ENCODE measurements at regions not wholly inside any gene's neighbourhood (a gene's known extent, or its start where the extent isn't known, plus 50 kb on each side); places are given as distances from the start of the nearest gene placed in this dataset.

DNA sequence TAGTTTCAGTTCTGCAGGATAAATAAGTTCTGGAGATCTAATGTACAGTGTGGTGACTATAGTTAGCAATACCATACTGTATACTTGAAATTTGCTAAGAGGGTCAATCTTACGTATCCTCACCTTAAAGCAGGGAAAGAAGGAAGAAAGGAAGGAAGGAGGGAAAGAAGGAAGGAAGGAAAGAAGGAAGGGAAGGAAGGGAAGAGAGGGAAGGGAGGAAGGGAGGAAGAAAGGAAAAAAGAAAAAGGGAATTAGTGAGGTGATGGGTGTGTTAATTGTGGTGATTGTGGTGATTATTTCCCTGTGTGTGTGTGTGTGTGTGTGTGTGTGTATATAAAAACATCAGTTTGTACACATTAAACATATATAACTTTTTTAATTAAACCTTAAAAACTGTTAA lies 242.6 kb upstream of the MSX2 start:
- Histone ChIP-seq H3K4me3 (replicated peaks; ENCODE audit: insufficient read depth, low read length) (no peak overlapping the region), H3K27me3 (ENCODE audit: insufficient read depth, poor library complexity, severe bottlenecking) (no peaks in the 10 kb centered on the region), H3K27ac (replicated peaks) (no peak overlapping the region)
- TF ChIP-seq, protein P1, sequence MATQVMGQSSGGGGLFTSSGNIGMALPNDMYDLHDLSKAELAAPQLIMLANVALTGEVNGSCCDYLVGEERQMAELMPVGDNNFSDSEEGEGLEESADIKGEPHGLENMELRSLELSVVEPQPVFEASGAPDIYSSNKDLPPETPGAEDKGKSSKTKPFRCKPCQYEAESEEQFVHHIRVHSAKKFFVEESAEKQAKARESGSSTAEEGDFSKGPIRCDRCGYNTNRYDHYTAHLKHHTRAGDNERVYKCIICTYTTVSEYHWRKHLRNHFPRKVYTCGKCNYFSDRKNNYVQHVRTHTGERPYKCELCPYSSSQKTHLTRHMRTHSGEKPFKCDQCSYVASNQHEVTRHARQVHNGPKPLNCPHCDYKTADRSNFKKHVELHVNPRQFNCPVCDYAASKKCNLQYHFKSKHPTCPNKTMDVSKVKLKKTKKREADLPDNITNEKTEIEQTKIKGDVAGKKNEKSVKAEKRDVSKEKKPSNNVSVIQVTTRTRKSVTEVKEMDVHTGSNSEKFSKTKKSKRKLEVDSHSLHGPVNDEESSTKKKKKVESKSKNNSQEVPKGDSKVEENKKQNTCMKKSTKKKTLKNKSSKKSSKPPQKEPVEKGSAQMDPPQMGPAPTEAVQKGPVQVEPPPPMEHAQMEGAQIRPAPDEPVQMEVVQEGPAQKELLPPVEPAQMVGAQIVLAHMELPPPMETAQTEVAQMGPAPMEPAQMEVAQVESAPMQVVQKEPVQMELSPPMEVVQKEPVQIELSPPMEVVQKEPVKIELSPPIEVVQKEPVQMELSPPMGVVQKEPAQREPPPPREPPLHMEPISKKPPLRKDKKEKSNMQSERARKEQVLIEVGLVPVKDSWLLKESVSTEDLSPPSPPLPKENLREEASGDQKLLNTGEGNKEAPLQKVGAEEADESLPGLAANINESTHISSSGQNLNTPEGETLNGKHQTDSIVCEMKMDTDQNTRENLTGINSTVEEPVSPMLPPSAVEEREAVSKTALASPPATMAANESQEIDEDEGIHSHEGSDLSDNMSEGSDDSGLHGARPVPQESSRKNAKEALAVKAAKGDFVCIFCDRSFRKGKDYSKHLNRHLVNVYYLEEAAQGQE (IDR thresholded peaks at IDR 0.05; ENCODE audit: insufficient replicate concordance, low read depth): no peak
- TF ChIP-seq POLR2AphosphoS5 (IDR thresholded peaks at IDR 0.05; ENCODE audit: low read depth) (no peak), GABPA (IDR thresholded peaks at IDR 0.05; ENCODE audit: low read depth) (no peak), SPI1 (IDR thresholded peaks at IDR 0.05; ENCODE audit: borderline replicate concordance, low read depth) (no peak)
- TF ChIP-seq, protein P2, sequence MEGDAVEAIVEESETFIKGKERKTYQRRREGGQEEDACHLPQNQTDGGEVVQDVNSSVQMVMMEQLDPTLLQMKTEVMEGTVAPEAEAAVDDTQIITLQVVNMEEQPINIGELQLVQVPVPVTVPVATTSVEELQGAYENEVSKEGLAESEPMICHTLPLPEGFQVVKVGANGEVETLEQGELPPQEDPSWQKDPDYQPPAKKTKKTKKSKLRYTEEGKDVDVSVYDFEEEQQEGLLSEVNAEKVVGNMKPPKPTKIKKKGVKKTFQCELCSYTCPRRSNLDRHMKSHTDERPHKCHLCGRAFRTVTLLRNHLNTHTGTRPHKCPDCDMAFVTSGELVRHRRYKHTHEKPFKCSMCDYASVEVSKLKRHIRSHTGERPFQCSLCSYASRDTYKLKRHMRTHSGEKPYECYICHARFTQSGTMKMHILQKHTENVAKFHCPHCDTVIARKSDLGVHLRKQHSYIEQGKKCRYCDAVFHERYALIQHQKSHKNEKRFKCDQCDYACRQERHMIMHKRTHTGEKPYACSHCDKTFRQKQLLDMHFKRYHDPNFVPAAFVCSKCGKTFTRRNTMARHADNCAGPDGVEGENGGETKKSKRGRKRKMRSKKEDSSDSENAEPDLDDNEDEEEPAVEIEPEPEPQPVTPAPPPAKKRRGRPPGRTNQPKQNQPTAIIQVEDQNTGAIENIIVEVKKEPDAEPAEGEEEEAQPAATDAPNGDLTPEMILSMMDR (IDR thresholded peaks at IDR 0.05; ENCODE audit: insufficient read depth, low read length): no peak
- DNase-seq (ENCODE audit: low read depth in 1 of 2, low spot score in 1 of 2): no peak

DNA sequence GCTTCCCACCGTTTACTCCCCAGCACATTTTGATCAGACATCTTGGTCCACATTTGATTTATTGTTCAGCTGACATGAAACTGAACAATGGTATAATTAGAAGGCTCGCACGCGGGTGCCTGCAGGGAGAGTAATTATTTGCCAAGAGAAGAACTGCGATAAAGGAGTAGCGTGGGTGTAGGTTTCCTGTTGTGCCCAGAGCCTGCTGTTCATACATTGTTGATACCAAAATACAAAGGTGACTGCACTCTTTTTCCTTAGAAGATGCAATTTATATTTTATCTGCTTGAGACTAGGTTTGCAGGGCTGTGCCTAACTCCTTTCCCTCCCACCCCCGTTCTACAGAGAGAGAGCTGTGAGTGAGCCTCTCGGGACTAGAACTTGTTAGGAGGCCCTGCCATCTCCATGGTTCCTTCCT lies 241.8 kb upstream of the MSX2 start:
- Histone ChIP-seq H3K27me3 (ENCODE audit: insufficient read depth, poor library complexity, severe bottlenecking) (no peaks in the 10 kb centered on the region), H3K4me3 (replicated peaks; ENCODE audit: insufficient read depth, low read length) (no peak overlapping the region), H3K27ac (replicated peaks) (no peak overlapping the region)
- TF ChIP-seq, protein P1 (IDR thresholded peaks at IDR 0.05; ENCODE audit: insufficient replicate concordance, low read depth): no peak
- TF ChIP-seq SPI1 (IDR thresholded peaks at IDR 0.05; ENCODE audit: borderline replicate concordance, low read depth) (no peak), POLR2AphosphoS5 (IDR thresholded peaks at IDR 0.05; ENCODE audit: low read depth) (no peak), GABPA (IDR thresholded peaks at IDR 0.05; ENCODE audit: low read depth) (no peak)
- TF ChIP-seq, protein P2 (IDR thresholded peaks at IDR 0.05; ENCODE audit: insufficient read depth, low read length): no peak
- no peak for DNase-seq (ENCODE audit: low read depth in 1 of 2, low spot score in 1 of 2)

DNA sequence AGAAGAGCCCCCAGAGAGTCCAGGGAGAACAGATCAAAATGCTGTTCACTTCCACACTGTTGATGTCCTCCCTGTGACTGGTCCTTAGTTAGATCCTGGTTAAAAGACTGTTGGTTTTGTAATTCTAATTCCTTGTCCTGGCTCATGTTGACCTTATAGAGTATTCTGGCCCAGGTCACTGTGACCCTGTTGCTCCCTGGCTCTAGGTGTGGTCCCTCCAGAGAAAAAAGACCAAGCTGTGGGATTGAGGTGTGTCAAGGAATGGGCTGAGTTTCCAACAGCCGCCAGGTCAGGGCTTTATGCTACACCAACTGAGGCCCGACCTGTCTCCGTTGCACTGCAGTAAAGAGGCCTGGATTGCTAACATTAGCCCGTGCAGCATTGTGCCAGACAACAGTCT lies 241.0 kb upstream of the MSX2 start:
- H3K27me3 ChIP-seq (ENCODE audit: insufficient read depth, poor library complexity, severe bottlenecking): no peaks in the 10 kb centered on the region
- TF ChIP-seq SPI1 (IDR thresholded peaks at IDR 0.05; ENCODE audit: borderline replicate concordance, low read depth) (no peak), GABPA (IDR thresholded peaks at IDR 0.05; ENCODE audit: low read depth) (no peak), POLR2AphosphoS5 (IDR thresholded peaks at IDR 0.05; ENCODE audit: low read depth) (no peak)
- TF ChIP-seq, protein P2 (IDR thresholded peaks at IDR 0.05; ENCODE audit: insufficient read depth, low read length): no peak
- TF ChIP-seq, protein P1 (IDR thresholded peaks at IDR 0.05; ENCODE audit: insufficient replicate concordance, low read depth): no peak
- no peak overlapping the region for H3K4me3 ChIP-seq (replicated peaks; ENCODE audit: insufficient read depth, low read length)
- DNase-seq (ENCODE audit: low read depth in 1 of 2, low spot score in 1 of 2): no peak
- no peak overlapping the region for H3K27ac ChIP-seq (replicated peaks)
